IPS-20b (cell line): ENCODE measurements at regions not wholly inside any gene's neighbourhood (a gene's known extent, or its start where the extent isn't known, plus 50 kb on each side); places are given as distances from the start of the nearest gene placed in this dataset.

Source experiments
- H3K27ac ChIP-seq: one replicate; pipeline ENCODE4 v1.5.1; 2013; ENCODE audit warnings: low read length
- H3K27me3 ChIP-seq: 2 replicates; pipeline ENCODE4 v1.6.1; 2013; ENCODE audit warnings: mild to moderate bottlenecking, low read length, inconsistent platforms; ENCODE audit not compliant: insufficient read depth
- H3K36me3 ChIP-seq: 2 replicates; pipeline ENCODE4 v1.6.1; 2013; ENCODE audit warnings: low read depth, mild to moderate bottlenecking, inconsistent platforms, low read length, moderate library complexity; ENCODE audit not compliant: insufficient read depth
- H3K4me1 ChIP-seq: 2 replicates; pipeline ENCODE4 v1.6.1; 2013; ENCODE audit warnings: mild to moderate bottlenecking, control low read depth, inconsistent platforms, low read length, moderate library complexity; ENCODE audit not compliant: insufficient read depth
- H3K4me3 ChIP-seq: 2 replicates; pipeline ENCODE4 v1.5.1; 2013; ENCODE audit warnings: mild to moderate bottlenecking, low read length, inconsistent platforms
- H3K9ac ChIP-seq: 2 replicates; pipeline ENCODE4 v1.6.1; 2013; ENCODE audit warnings: low read depth, mild to moderate bottlenecking, inconsistent platforms, low read length, moderate library complexity
- H3K9me3 ChIP-seq: 2 replicates; pipeline ENCODE4 v1.6.1; 2013; ENCODE audit warnings: mild to moderate bottlenecking, low read depth, low read length, inconsistent platforms; ENCODE audit not compliant: insufficient read depth

- no peak overlapping the region for H3K27ac ChIP-seq
- no peaks in the 10 kb centered on the region for H3K27me3 ChIP-seq
- H3K9ac ChIP-seq: no peak overlapping the region
- H3K36me3 ChIP-seq: no peaks in the 10 kb centered on the region
- H3K4me3 ChIP-seq: no peak overlapping the region
- H3K4me1 ChIP-seq: no peaks in the 10 kb centered on the region
- H3K9me3 ChIP-seq: no peaks in the 10 kb centered on the region
Measured at GRCh38 chr1:230591678-230592077, 50.6 kb upstream of the COG2 start.

GRCh38 chr1:230589951-230590350 lies 52.3 kb upstream of the COG2 start:
- Histone ChIP-seq H3K4me1 (no peaks in the 10 kb centered on the region), H3K27me3 (no peaks in the 10 kb centered on the region), H3K36me3 (no peaks in the 10 kb centered on the region), H3K27ac (no peak overlapping the region), H3K9ac (no peak overlapping the region), H3K9me3 (no peaks in the 10 kb centered on the region), H3K4me3 (no peak overlapping the region)

DNA sequence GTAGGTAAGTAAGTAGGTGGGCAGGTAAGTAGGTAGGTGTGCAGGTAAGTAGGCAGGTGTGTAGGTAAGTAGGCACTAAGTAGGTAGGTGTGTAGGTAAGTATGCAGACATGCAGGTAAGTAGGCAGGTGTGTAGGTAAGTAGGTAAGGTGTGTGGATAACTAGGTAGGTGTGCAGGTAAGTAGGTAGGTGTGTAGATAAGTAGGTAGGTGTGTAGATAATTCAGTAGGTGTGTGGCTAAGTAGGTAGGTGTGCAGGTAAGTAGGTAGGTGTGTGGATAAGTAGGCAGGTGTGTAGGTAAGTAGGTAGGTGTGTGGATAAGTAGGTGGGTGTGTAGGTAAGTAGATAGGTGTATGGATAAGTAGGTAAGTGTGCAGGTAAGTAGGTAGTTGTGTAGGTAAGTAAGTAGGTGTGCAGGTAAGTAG lies 53.9 kb upstream of the COG2 start:
- H3K27me3 ChIP-seq: no peaks in the 10 kb centered on the region

GRCh38 chr1:230587061-230587460 lies 55.2 kb upstream of the COG2 start:
- no peak overlapping the region for H3K27ac ChIP-seq
- H3K4me3 ChIP-seq: no peak overlapping the region
- peaks cover 3% of the 10 kb centered on the region for H3K9me3 ChIP-seq
- no peaks in the 10 kb centered on the region for H3K36me3 ChIP-seq
- no peaks in the 10 kb centered on the region for H3K4me1 ChIP-seq
- no peaks in the 10 kb centered on the region for H3K27me3 ChIP-seq
- H3K9ac ChIP-seq: no peak overlapping the region

More for the DNA sequence above, 53.9 kb upstream of the COG2 start:
- Histone ChIP-seq H3K4me1 (no peaks in the 10 kb centered on the region), H3K9me3 (no peaks in the 10 kb centered on the region), H3K27ac (no peak overlapping the region), H3K4me3 (no peak overlapping the region), H3K9ac (no peak overlapping the region), H3K36me3 (no peaks in the 10 kb centered on the region)

DNA sequence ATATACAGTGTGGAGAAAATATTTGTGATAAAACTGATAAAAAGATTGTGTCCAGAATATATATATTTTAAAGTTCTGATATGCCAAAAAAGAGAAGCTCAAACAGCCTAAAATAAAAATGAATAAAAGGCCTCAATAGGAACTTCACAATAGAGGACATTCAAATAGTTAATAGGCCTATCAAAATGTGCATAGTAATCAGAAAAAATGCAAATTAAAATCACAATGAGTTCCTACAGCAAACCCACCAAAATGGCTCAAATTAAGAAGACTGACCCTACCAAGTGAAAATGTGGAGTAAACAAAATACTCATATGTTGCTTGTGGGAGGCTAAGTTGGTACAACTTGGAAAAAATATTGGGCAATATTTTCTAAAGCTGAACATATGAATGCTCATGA lies 57.6 kb upstream of the COG2 start:
- no peaks in the 10 kb centered on the region for H3K36me3 ChIP-seq
- H3K9ac ChIP-seq: no peak overlapping the region
- H3K4me1 ChIP-seq: peaks cover 2% of the 10 kb centered on the region; the same call in 1 of the 2 replicates
- no peak overlapping the region for H3K27ac ChIP-seq
- H3K4me3 ChIP-seq: no peak overlapping the region
- no peaks in the 10 kb centered on the region for H3K27me3 ChIP-seq
- H3K9me3 ChIP-seq: peaks cover 7% of the 10 kb centered on the region

GRCh38 chr1:230581446-230582079 lies 60.7 kb upstream of the COG2 start:
- H3K4me1 ChIP-seq: peaks cover 3% of the 10 kb centered on the region; the same call in 1 of the 2 replicates
- H3K27ac ChIP-seq: no peak overlapping the region
- no peaks in the 10 kb centered on the region for H3K27me3 ChIP-seq
- peaks cover 7% of the 10 kb centered on the region for H3K9me3 ChIP-seq
- H3K9ac ChIP-seq: no peak overlapping the region
- H3K4me3 ChIP-seq: no peak overlapping the region
- no peaks in the 10 kb centered on the region for H3K36me3 ChIP-seq

DNA sequence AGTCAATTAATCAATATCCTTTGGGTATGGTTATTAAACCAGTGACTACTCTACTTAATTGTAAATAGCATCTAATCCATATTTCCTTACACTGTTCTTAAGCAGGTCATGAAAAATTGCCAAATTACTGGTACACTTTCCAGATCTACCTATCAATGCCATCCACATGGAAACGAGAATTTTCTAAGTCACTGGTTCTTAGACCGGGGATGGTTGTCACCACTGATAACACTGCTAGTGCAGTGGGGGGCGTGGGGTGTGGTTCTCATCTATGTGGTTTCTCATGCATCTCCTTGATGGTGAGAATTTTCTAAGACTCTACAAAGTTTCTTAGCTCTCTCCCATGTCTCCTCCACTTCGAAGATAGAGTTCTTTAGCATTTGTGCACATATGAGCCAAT lies 63.7 kb upstream of the COG2 start:
- no peak overlapping the region for H3K4me3 ChIP-seq
- H3K36me3 ChIP-seq: no peaks in the 10 kb centered on the region
- peaks cover 7% of the 10 kb centered on the region for H3K9me3 ChIP-seq
- peaks cover 7% of the 10 kb centered on the region; the same call in 1 of the 2 replicates for H3K4me1 ChIP-seq
- H3K27me3 ChIP-seq: no peaks in the 10 kb centered on the region
- H3K27ac ChIP-seq: no peak overlapping the region
- no peak overlapping the region for H3K9ac ChIP-seq

DNA sequence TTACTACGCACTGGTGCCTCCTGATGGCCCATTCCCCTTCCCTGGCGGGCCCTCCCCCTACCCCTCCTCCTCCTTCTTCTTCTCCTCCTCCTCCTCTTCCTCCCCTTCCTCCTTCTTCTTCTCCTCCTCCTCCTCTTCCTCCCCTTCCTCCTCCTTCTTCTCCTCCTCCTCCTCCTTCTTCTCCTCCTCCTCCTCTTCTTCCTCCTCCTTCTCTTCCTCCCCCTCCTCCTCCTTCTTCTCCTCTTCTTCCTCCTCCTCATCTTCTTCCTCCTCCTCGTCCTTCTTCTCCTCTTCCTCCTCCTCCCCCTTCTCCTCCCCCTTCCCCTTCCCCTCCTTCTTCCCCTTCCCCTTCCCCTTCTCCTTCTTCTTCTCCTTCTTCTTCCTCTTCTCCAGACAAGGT lies 64.7 kb upstream of the COG2 start:
- Histone ChIP-seq H3K27ac (no peak overlapping the region), H3K4me3 (no peak overlapping the region), H3K9me3 (peaks cover 7% of the 10 kb centered on the region), H3K36me3 (no peaks in the 10 kb centered on the region), H3K27me3 (no peaks in the 10 kb centered on the region), H3K4me1 (peaks cover 8% of the 10 kb centered on the region; the same call in 1 of the 2 replicates), H3K9ac (no peak overlapping the region)

- H3K27me3 ChIP-seq: no peaks in the 10 kb centered on the region
- no peak overlapping the region for H3K4me3 ChIP-seq
- peaks cover 15% of the 10 kb centered on the region; the same call in 1 of the 2 replicates for H3K4me1 ChIP-seq
- H3K9ac ChIP-seq: no peak overlapping the region
- H3K27ac ChIP-seq: no peak overlapping the region
- no peaks in the 10 kb centered on the region for H3K36me3 ChIP-seq
- no peaks in the 10 kb centered on the region for H3K9me3 ChIP-seq
Measured at GRCh38 chr1:230575886-230576500, 66.3 kb upstream of the COG2 start.

DNA sequence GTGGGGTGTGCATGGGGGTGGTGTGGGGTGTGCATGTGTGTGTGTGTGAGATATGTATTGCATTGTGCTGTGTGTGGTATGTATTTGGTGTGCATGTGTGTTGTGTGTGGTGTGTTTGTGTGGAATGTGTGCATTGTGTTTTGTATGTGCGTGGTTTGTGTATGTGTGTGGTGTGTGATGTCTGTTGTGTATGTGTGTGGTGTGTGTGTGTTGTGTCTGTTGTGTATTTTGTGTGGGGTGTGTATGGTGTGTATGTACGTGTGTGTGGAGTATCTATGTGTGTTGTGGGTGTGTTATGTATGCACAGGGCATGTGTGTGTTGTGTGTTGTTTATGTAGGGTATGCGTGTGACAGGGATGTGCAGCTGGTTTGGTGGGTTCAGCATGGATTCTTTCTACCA lies 67.8 kb upstream of the COG2 start:
- Histone ChIP-seq H3K27me3 (no peaks in the 10 kb centered on the region), H3K9ac (no peak overlapping the region), H3K4me1 (peaks cover 12% of the 10 kb centered on the region; the same call in 1 of the 2 replicates)

GRCh38 chr1:230573658-230574057 lies 68.6 kb upstream of the COG2 start:
- H3K4me3 ChIP-seq: no peak overlapping the region
- H3K36me3 ChIP-seq: no peaks in the 10 kb centered on the region
- H3K4me1 ChIP-seq: peaks cover 12% of the 10 kb centered on the region; the same call in 1 of the 2 replicates
- H3K9me3 ChIP-seq: no peaks in the 10 kb centered on the region
- H3K9ac ChIP-seq: no peak overlapping the region
- H3K27ac ChIP-seq: no peak overlapping the region
- H3K27me3 ChIP-seq: no peaks in the 10 kb centered on the region

More for the DNA sequence above, 67.8 kb upstream of the COG2 start:
- H3K9me3 ChIP-seq: no peaks in the 10 kb centered on the region
- no peak overlapping the region for H3K4me3 ChIP-seq
- H3K27ac ChIP-seq: no peak overlapping the region
- no peaks in the 10 kb centered on the region for H3K36me3 ChIP-seq
